HG02885 (cell line): ENCODE measurements at regions not wholly inside any gene's neighbourhood (a gene's known extent, or its start where the extent isn't known, plus 50 kb on each side); places are given as distances from the start of the nearest gene placed in this dataset.
"Not testable (repeated sequence)": the region's sequence is repeated elsewhere in the genome, so short reads cannot be mapped to it uniquely, and the experiment has no call there.

Experiments used
- ATAC-seq: cut with Tn5 transposase; IDR thresholded peaks from one replicate; pipeline ENCODE4 v1.9.1; 2021; ENCODE audit warnings: mild to moderate bottlenecking; ENCODE audit not compliant: unreplicated experiment, poor library complexity

DNA sequence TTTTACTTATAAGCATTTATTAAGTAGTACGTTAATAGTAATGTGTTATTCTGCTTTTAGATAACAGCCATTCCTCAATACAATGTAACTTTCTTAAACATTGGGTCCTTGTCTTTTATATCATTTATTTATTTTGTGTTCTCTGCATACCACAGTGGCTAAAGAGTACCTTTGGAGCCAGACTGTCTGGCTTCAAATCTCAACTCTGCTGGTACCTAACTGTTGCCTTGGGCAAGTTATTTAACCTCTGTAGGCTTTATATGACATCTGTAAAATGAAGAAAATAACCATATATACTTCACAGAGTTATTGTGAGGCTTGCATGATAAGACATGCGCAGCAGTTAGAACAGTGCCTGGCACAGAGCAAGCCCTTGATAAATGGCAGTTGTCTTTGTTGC, 397.6 kb downstream of the MDFIC start:
- ATAC-seq = no peak

DNA sequence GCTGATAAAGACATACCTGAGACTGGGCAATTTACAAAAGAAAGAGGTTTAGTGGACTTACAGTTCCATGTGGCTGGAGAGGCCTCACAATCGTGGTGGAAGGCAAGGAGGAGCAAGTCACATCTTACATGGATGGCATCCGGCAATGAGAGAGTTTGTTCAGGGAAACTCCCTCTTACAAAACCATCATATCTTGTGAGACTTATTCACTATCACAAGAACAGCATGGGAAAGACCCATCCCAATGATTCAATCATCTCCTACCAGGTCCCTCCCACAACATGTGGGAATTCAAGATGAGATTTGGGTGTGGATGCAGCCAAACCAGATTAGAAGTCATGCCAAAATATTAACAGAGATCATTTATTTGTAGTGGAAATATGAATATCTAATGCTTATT, 388.4 kb downstream of the MDFIC start:
- not testable (repeated sequence) for ATAC-seq

GRCh38 chr7:115306586-115306985, 384.7 kb downstream of the MDFIC start:
- no peak for ATAC-seq

DNA sequence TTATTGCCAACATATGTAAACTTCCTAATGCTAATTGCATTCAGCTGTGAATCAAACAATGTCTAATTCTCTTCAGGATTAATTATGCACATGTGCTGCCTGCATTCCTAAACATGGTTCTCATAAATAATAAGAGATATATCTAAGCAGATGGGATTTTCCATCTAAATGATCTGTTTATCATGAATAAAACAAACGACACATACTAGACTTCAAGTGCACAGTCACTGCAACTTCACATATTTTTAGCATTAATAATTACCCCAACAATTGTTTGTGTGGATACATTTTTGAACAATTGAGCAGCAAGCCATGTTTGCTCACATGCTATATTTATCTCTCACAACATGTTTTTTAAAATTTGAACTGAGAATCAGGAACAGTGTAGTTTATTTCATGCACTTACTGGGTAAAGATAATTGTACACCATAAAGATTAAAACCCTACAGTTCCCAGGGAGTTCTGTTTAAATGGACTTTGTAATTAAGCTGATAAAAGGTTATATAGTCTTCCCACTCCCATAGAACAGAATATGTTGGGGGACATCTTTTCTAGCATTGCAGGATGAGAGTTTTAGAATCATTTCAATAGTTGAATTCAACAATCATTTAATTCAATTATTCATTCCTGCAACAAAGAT, 378.5 kb downstream of the MDFIC start:
- ATAC-seq = no peak

GRCh38 chr7:115299397-115300037, 377.6 kb downstream of the MDFIC start:
- ATAC-seq = no peak

DNA sequence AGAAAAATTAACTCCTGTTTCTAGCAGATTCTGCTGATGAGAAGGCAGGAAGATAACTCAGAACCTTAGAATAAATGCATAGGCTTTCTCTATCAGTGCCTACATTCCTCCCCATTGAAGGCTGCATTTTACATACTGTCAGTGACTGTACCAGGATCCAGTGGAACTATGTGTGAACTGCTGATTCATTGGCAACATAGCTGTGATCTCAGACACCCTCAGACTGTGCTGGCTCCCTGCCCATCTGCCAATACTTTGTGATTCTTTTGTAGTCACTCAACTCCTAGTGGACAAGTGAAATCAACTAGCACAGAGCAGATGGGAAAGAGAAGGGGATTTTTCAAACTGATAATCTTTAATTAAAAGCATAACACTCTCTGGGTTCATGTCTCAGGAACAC, 375.8 kb downstream of the MDFIC start:
- no peak for ATAC-seq

DNA sequence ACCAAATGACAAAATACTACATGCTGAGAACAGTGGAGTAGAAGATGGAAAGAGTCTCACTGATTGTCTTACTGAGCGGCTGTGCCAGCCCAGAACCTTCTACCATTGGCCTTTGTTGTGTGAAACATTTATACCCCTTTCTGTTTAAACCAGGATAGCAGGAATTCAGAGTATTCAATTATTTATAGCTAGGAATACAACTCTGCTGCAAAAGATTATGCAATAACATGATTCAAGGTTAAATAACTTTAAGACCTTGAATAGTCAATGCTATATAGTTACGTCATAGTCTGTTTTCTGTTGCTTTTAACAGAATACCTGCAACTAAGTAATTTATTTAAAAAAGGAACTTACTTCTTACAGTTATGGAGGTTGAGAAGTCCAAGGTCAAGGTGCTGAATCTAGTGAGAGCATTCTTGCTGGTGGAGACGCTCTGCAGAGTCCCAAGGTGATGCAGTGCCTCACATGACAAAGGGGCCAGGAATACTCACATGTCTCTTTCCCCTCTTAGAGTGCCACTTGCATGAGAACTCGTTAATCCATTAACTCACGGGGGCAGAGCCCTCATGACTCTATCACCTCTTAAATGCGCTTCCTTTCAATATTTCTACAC, 371.8 kb downstream of the MDFIC start:
- no peak for ATAC-seq

- ATAC-seq = no peak
Measured at GRCh38 chr7:115292381-115292780, 370.5 kb downstream of the MDFIC start.

GRCh38 chr7:115289971-115290370, 368.1 kb downstream of the MDFIC start:
- no peak for ATAC-seq

DNA sequence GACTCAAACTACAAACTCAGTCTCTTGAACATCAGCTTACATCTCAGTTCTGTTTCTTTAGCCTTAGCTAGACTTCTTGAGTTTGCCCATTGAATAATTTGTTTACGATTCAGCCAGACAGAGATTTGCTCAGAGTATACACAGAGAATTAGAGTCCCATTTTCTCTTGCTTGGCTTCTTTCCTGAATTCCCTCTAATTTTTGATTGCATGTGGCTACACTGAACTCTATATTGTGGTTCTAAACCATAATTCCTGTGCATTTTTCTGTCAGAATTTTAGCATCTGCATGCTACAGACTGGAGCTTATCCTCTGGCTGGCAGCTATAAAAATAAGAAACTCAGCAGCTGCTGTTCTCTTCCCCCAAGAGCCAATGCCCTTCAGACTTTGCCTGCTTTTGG, 354.9 kb downstream of the MDFIC start:
- ATAC-seq = no peak

- ATAC-seq = not testable (repeated sequence)
Measured at GRCh38 chr7:115273855-115274254, 352.0 kb downstream of the MDFIC start.

GRCh38 chr7:115273139-115273772, 351.4 kb downstream of the MDFIC start:
- ATAC-seq = no peak

- no peak for ATAC-seq
Measured at GRCh38 chr7:115271332-115272235, 349.7 kb downstream of the MDFIC start.

- no peak for ATAC-seq
Measured at GRCh38 chr7:115269486-115269885, 347.6 kb downstream of the MDFIC start.

DNA sequence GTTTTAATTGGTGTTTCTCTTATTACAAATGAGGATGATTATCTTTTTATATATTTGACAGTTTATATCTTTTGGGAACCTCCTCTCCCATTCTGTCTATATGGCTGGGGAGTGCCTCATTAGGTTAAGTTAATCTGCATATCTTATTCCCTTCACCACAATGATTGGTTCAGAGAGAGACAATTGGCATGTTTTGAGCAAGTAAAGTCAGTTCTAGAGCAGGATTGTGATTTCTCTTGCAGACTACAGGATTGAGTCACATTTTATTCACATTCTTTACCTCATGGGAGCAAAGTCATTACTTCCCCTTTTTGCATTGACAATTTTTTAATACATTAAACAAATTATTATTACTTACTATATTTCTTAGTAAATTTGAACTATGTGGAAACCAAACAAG, 345.6 kb downstream of the MDFIC start:
- ATAC-seq = peak; percentile 77

- no peak for ATAC-seq
Measured at GRCh38 chr7:115260381-115260780, 338.5 kb downstream of the MDFIC start.

- no peak for ATAC-seq
Measured at GRCh38 chr7:115252461-115252860, 330.6 kb downstream of the MDFIC start.

DNA sequence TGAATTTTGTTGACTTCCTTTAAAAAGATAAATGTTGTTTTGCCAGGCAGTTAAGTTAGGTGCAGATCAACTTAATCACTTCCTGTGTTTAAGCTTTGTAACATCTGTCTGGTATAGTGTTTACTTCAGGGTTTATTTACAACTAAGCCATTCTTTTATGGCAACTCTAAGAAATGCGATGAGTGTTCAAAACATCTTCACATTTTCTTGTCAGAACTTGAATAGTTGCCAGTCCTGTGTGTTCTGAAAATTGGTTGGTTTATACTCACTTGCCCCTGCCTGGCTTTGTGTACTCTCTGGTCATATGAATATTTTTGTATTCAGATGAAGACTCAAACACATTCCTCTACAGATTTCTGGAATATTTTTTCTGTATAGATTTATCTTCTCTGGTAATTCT, 327.2 kb downstream of the MDFIC start:
- no peak for ATAC-seq

- no peak for ATAC-seq
Measured at GRCh38 chr7:115241151-115241550, 319.3 kb downstream of the MDFIC start.

- ATAC-seq = no peak
Measured at GRCh38 chr7:115240242-115240641, 318.3 kb downstream of the MDFIC start.
